H1 (cell line): ENCODE measurements at regions not wholly inside any gene's neighbourhood (a gene's known extent, or its start where the extent isn't known, plus 50 kb on each side); places are given as distances from the start of the nearest gene placed in this dataset.

Experiments used
- CTCF ChIA-PET: fragments of 300-600 bp; sonication (Branson Sonifier 250); formaldehyde crosslinking; loops from one replicate; lab custom pipeline; 2021; ENCODE audit not compliant: partially characterized antibody; lab: Charles Lee
- POLR2A ChIA-PET: fragments of 300-600 bp; sonication (Branson Sonifier 250); formaldehyde crosslinking; loops from one replicate; lab custom pipeline; 2021; ENCODE audit warnings: inconsistent platforms; ENCODE audit not compliant: partially characterized antibody; lab: Charles Lee
- DNase-seq, 2 experiments: peaks; one replicate each; pipeline versions ENCODE4 v3.0.0 to v3.0.0-alpha.2; 2010 to 2022; ENCODE audit warnings: low spot score in 2 of 2, low read depth in 1 of 2, mixed read lengths in 1 of 2
- FAIRE-seq: peaks from 2 replicates; lab custom pipeline; 2011; peaks lifted over from hg19 to GRCh38; lab: Jason Lieb, UNC
- H2AFZ ChIP-seq: 2 replicates; pipeline ENCODE4 v1.8.1; 2012; ENCODE audit warnings: low read length, inconsistent platforms
- H2AK5ac ChIP-seq: 2 replicates; pipeline ENCODE4 v1.6.1; 2013; ENCODE audit warnings: low read depth, low read length
- H2BK120ac ChIP-seq: replicated peaks from 2 replicates; pipeline ENCODE3; 2013; ENCODE audit warnings: low read depth, low read length, inconsistent platforms
- H2BK12ac ChIP-seq: 2 replicates; pipeline ENCODE4 v1.6.1; 2013; ENCODE audit warnings: low read depth, low read length
- H2BK15ac ChIP-seq: 2 replicates; pipeline ENCODE4 v1.6.1; 2013; ENCODE audit warnings: low read length
- H2BK20ac ChIP-seq: 2 replicates; pipeline ENCODE4 v1.6.1; 2013; ENCODE audit warnings: low read length
- H2BK5ac ChIP-seq: 2 replicates; pipeline ENCODE4 v1.6.1; 2013; ENCODE audit warnings: low read depth, low read length
- H3K14ac ChIP-seq: 2 replicates; pipeline ENCODE4 v1.6.1; 2013; ENCODE audit warnings: inconsistent platforms; ENCODE audit not compliant: insufficient read length
- H3K18ac ChIP-seq: 2 replicates; pipeline ENCODE4 v1.6.1; 2013; ENCODE audit warnings: low read length; ENCODE audit errors: extremely low read depth
- H3K23ac ChIP-seq: 2 replicates; pipeline ENCODE4 v1.6.1; 2013; ENCODE audit warnings: inconsistent platforms; ENCODE audit not compliant: insufficient read length
- H3K23me2 ChIP-seq: 2 replicates; pipeline ENCODE4 v1.6.1; 2013; ENCODE audit warnings: low read depth, low read length
- H3K27ac ChIP-seq: 2 replicates; pipeline ENCODE4 v1.6.1; 2011; ENCODE audit warnings: low read depth, low read length, inconsistent platforms
- H3K27me3 ChIP-seq, 4 experiments: replicated peaks in 1 of 4; 1 replicate in 1 of 4; 2 replicates in 3 of 4; pipeline versions ENCODE4 v1.6.1 to v1.8.1; 2011 to 2013; ENCODE audit warnings: low read length in 3 of 4, mild to moderate bottlenecking in 3 of 4, inconsistent platforms in 2 of 4, mixed read lengths in 2 of 4, moderate library complexity in 1 of 4; ENCODE audit not compliant: control insufficient read depth in 3 of 4, insufficient read depth in 3 of 4; ENCODE audit errors: extremely low read depth in 1 of 4
- H3K36me3 ChIP-seq, 4 experiments: 2 replicates each; pipeline versions ENCODE4 v1.6.1 to v1.8.1; 2011 to 2013; ENCODE audit warnings: mild to moderate bottlenecking in 4 of 4, low read length in 3 of 4, moderate library complexity in 2 of 4, control low read depth in 1 of 4, inconsistent platforms in 1 of 4; ENCODE audit not compliant: insufficient read depth in 4 of 4, control insufficient read depth in 2 of 4
- H3K4ac ChIP-seq: replicated peaks from 2 replicates; pipeline ENCODE3; 2013; ENCODE audit warnings: low read length, low read depth, mixed read lengths, inconsistent platforms; ENCODE audit not compliant: insufficient read length
- H3K4me1 ChIP-seq, 4 experiments: replicated peaks in 1 of 4; 1 replicate in 1 of 4; 2 replicates in 3 of 4; pipeline versions ENCODE4 v1.6.1 to v1.8.1; 2011 to 2013; ENCODE audit warnings: low read length in 3 of 4, inconsistent platforms in 2 of 4, mixed read lengths in 1 of 4; ENCODE audit not compliant: insufficient read depth in 4 of 4, control insufficient read depth in 3 of 4
- H3K4me2 ChIP-seq, 2 experiments: 2 replicates each; pipeline versions ENCODE4 v1.6.1 to v1.8.1; 2011 to 2013; ENCODE audit warnings: low read depth in 2 of 2, low read length in 2 of 2, control low read depth in 1 of 2, inconsistent platforms in 1 of 2, mild to moderate bottlenecking in 1 of 2; ENCODE audit not compliant: insufficient read depth in 1 of 2
- H3K4me3 ChIP-seq, 4 experiments: fragments of 200-600, 300-600 bp in 1 of 4; sonication (generic), shearing (Covaris generic), sonication (Bioruptor Twin) in 1 of 4; 2 replicates each; pipeline versions ENCODE4 v1.5.1 to v1.8.1; 2011 to 2016; ENCODE audit warnings: low read length in 4 of 4, low read depth in 3 of 4, control low read depth in 2 of 4, inconsistent platforms in 2 of 4, mild to moderate bottlenecking in 2 of 4, mixed read lengths in 1 of 4, moderate library complexity in 1 of 4; ENCODE audit not compliant: insufficient read depth in 2 of 4; ENCODE audit errors: extremely low read depth in 1 of 4
- H3K56ac ChIP-seq: replicated peaks from 2 replicates; pipeline ENCODE3; 2013; ENCODE audit warnings: low read depth, mild to moderate bottlenecking, mixed read lengths, low read length, inconsistent platforms; ENCODE audit not compliant: insufficient read length
- H3K79me1 ChIP-seq: 2 replicates; pipeline ENCODE4 v1.6.1; 2013; ENCODE audit warnings: low read depth, low read length, control low read depth
- H3K79me2 ChIP-seq, 2 experiments: 2 replicates each; pipeline versions ENCODE4 v1.6.1 to v1.8.1; 2012 to 2013; ENCODE audit warnings: low read length in 2 of 2, mild to moderate bottlenecking in 2 of 2, inconsistent platforms in 1 of 2; ENCODE audit not compliant: insufficient read depth in 2 of 2, control insufficient read depth in 1 of 2
- H3K9ac ChIP-seq, 4 experiments: replicated peaks in 1 of 4; 1 replicate in 1 of 4; 2 replicates in 3 of 4; pipeline versions ENCODE4 v1.6.1 to v1.8.1; 2011 to 2013; ENCODE audit warnings: low read depth in 3 of 4, low read length in 3 of 4, control low read depth in 2 of 4, mild to moderate bottlenecking in 2 of 4, moderate library complexity in 2 of 4, inconsistent platforms in 1 of 4; ENCODE audit errors: extremely low read depth in 1 of 4
- H3K9me3 ChIP-seq, 2 experiments: 2 replicates each; pipeline versions ENCODE4 v1.6.1 to v1.8.1; 2012 to 2013; ENCODE audit warnings: mild to moderate bottlenecking in 2 of 2, moderate library complexity in 2 of 2, control low read depth in 1 of 2, inconsistent platforms in 1 of 2, low read depth in 1 of 2, low read length in 1 of 2, mixed read lengths in 1 of 2; ENCODE audit not compliant: insufficient read depth in 2 of 2
- H4K20me1 ChIP-seq, 2 experiments: replicated peaks in 1 of 2; 2 replicates each; pipeline versions ENCODE3 to v1.8.1; 2011 to 2013; ENCODE audit warnings: inconsistent platforms in 2 of 2, low read length in 2 of 2, mild to moderate bottlenecking in 1 of 2; ENCODE audit not compliant: insufficient read depth in 2 of 2, control insufficient read depth in 1 of 2
- H4K5ac ChIP-seq: 2 replicates; pipeline ENCODE4 v1.6.1; 2013; ENCODE audit warnings: low read length, low read depth, mixed read lengths, inconsistent platforms; ENCODE audit not compliant: insufficient read length
- H4K8ac ChIP-seq: 2 replicates; pipeline ENCODE4 v1.8.0; 2013; ENCODE audit warnings: mild to moderate bottlenecking, moderate library complexity, low read length, inconsistent platforms; ENCODE audit not compliant: insufficient read depth; ENCODE audit errors: extremely low read depth
- H4K91ac ChIP-seq: replicated peaks from 2 replicates; pipeline ENCODE3; 2013; ENCODE audit warnings: low read length, mixed read lengths, inconsistent platforms; ENCODE audit not compliant: insufficient read length
- ASH2L ChIP-seq: fragments of 200-600, 300-600 bp; sonication (generic); IDR thresholded peaks from one replicate; pipeline ENCODE4 v1.7.1; 2017; ENCODE audit warnings: low read length
- EZH2 ChIP-seq: fragments of 200-600 bp; sonication (generic); IDR thresholded peaks from 2 replicates; pipeline ENCODE4 v1.7.1; 2012; ENCODE audit warnings: low read depth, mild to moderate bottlenecking, moderate library complexity, low read length, inconsistent platforms; ENCODE audit not compliant: severe bottlenecking
- TBP ChIP-seq: IDR thresholded peaks from 2 replicates; pipeline ENCODE4 v1.6.1; 2011; ENCODE audit warnings: low read depth, low read length, improper control_type of control experiment
- TCF12 ChIP-seq: IDR thresholded peaks from 2 replicates; pipeline ENCODE4 v1.6.1; 2011; ENCODE audit warnings: low read depth, mild to moderate bottlenecking, low read length
- WGBS, 2 experiments: shearing (Covaris generic) in 1 of 2; methylation state at CpG; one replicate each; pipeline versions ENCODE4 v1.1.6 to v1.1.7; 2013 to 2015; ENCODE audit warnings: low lambda C conversion rate in 2 of 2, mixed read lengths in 2 of 2, inconsistent platforms in 1 of 2, low coverage in 1 of 2, missing lambda C conversion rate in 1 of 2; ENCODE audit not compliant: insufficient replicate concordance in 2 of 2, insufficient coverage in 1 of 2, insufficient read length in 1 of 2; ENCODE audit errors: extremely low coverage in 1 of 2, missing lambda C conversion rate in 1 of 2; 5-methylcytosine and 5-hydroxymethylcytosine counted together
- TF ChIP-seq, protein P1 (sequence below): IDR thresholded peaks from 2 replicates; pipeline ENCODE4 v1.6.1; 2012; ENCODE audit warnings: low read length, inconsistent platforms

DNA sequence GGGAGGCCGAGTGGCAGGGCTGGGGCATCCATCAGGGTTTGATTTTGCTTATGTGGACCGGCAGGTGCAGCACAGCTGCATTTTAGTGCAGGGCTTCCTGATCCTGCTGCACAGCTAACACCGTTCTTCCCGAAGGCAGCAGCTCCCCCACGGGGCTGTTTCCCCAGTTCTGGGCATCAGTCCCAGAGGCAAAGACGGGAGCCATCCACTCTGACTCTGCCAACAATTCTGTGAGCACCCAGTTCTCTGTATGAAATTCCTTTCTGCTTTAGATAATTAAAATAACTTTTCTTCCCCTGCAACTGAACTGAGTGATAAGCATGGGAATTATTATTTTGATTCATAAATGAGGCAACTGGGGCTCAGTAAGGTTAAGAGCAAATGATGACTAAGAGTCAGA is 262.9 kb upstream of the ATP10A start:
- ChIA-PET POLR2A (no interaction called here), CTCF (no interaction called here)
- Histone ChIP-seq H4K8ac (no peak overlapping the region; the same call in 1 of the 2 replicates), H2BK20ac (peak overlapping the region; percentile 50; the same call in 1 of the 2 replicates), H2BK12ac (peak overlapping the region; percentile 78; the same call in 1 of the 2 replicates), H3K14ac (no peak overlapping the region), H3K9ac (no peak overlapping the region), H3K9me3 (no peaks in the 10 kb centered on the region; a peak in 1 of 4 replicates), H3K23ac (no peak overlapping the region), H4K5ac (no peak overlapping the region), H3K4me2 (no peak overlapping the region), H3K4ac (no peak overlapping the region), H2BK15ac (0 out of 2 replicates have a peak overlapping the region, but pooled peaks have one; percentile 24), H3K79me2 (no peaks in the 10 kb centered on the region), H3K23me2 (no peaks in the 10 kb centered on the region), H3K4me1 (peaks cover 0 to 11% (median 7%) of the 10 kb centered on the region in 4 experiments; a peak in 6 of 7 replicates), H4K91ac (no peak overlapping the region), H2BK120ac (no peak overlapping the region), H3K36me3 (no peaks in the 10 kb centered on the region), H3K18ac (no peak overlapping the region), H2AK5ac (no peak overlapping the region), H3K27ac (no peak overlapping the region), H3K4me3 (no peak overlapping the region), H3K56ac (no peak overlapping the region), H2AFZ (no peak overlapping the region), H2BK5ac (no peak overlapping the region), H3K79me1 (no peaks in the 10 kb centered on the region), H4K20me1 (no peaks in the 10 kb centered on the region), H3K27me3 (no peaks in the 10 kb centered on the region)
- 89% methylated on average over 6 of the region's 6 CpGs; no CpG with 5 or more reads in 1 of the 2 experiments for WGBS, 2 experiments
- DNase-seq (no peak), FAIRE-seq (no peak)
- TF ChIP-seq, protein P1, sequence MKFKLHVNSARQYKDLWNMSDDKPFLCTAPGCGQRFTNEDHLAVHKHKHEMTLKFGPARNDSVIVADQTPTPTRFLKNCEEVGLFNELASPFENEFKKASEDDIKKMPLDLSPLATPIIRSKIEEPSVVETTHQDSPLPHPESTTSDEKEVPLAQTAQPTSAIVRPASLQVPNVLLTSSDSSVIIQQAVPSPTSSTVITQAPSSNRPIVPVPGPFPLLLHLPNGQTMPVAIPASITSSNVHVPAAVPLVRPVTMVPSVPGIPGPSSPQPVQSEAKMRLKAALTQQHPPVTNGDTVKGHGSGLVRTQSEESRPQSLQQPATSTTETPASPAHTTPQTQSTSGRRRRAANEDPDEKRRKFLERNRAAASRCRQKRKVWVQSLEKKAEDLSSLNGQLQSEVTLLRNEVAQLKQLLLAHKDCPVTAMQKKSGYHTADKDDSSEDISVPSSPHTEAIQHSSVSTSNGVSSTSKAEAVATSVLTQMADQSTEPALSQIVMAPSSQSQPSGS = no peak
- TF ChIP-seq EZH2 (no peak), TCF12 (no peak), TBP (no peak), ASH2L (no peak)
